ENCODE measurements at regions not wholly inside any gene's neighbourhood (a gene's known extent, or its start where the extent isn't known, plus 50 kb on each side); places are given as distances from the start of the nearest gene placed in this dataset.

DNA sequence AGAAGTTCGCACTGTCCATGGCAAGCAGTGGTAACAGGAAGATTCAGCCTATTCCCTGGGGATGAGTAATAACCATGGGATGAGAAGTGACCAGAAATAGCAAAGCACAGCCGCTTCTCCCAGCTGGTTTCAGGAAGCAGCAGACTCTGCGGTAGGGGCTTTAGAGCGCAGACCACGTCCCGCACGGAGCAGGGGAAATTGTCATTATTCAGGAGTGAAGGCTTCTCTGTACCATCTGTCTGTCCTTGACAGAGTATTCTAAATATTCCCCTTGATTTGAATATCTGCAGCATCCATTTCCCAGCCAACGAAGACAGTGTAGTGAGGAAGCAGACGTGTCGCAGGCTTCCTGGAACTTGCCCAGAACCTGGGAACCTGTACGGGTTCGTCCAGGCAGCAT, 159.6 kb downstream of the NXNL2 start:
- Histone ChIP-seq H3K27ac (ENCODE audit: low read depth, low read length) (no peak overlapping the region), H3K27me3 (ENCODE audit: control insufficient read depth, insufficient read depth, low read length) (no peaks in the 10 kb centered on the region), H3K4me1 (ENCODE audit: control insufficient read depth, insufficient read depth, low read length) (no peaks in the 10 kb centered on the region), H3K4me3 (ENCODE audit: low read depth, low read length) (no peak overlapping the region), H3K9me3 (ENCODE audit: control insufficient read depth, insufficient read depth, low read length) (peaks cover 13% of the 10 kb centered on the region), H3K36me3 (ENCODE audit: control insufficient read depth, insufficient read depth, low read length) (no peaks in the 10 kb centered on the region), H3K9ac (ENCODE audit: low read depth, low read length) (no peak overlapping the region)

GRCh38 chr9:88696501-88696900, 161.5 kb downstream of the NXNL2 start:
- Histone ChIP-seq H3K27ac (ENCODE audit: low read depth, low read length) (no peak overlapping the region), H3K27me3 (ENCODE audit: control insufficient read depth, insufficient read depth, low read length) (no peaks in the 10 kb centered on the region), H3K4me1 (ENCODE audit: control insufficient read depth, insufficient read depth, low read length) (no peaks in the 10 kb centered on the region), H3K36me3 (ENCODE audit: control insufficient read depth, insufficient read depth, low read length) (no peaks in the 10 kb centered on the region), H3K9ac (ENCODE audit: low read depth, low read length) (no peak overlapping the region), H3K4me3 (ENCODE audit: low read depth, low read length) (no peak overlapping the region), H3K9me3 (ENCODE audit: control insufficient read depth, insufficient read depth, low read length) (peaks cover 8% of the 10 kb centered on the region; the same call in 1 of the 2 replicates)

DNA sequence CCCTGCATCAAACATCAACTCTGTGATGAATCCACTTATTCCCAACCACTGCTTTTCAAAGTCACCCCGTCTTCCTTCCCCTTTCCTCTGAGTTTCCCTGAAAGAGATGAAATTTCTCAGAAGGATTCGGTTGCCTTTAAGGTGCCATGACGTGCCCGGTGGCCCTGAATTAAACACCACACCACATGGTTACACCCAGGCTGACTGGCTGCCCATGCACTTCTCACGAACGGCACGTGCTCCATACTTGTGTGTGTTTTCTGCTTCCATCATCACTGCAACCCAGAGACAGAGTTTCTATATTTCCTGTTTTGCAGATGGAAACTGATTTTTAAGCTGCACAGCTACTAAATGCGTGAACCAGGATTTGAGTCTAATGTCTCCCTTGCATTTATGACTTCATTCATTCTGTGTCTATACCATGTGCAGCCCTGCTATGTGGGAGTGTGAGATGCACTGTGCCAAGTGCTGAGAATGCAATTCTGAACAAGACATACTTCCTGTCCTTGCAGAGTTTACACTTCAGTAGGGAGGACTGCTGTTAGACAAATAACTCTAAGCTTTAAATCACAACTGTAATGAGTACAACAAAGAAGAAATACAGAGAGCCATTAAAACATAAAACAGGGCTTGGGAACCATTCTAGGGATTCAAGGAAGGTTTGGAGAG, 162.9 kb downstream of the NXNL2 start:
- Histone ChIP-seq H3K27me3 (ENCODE audit: control insufficient read depth, insufficient read depth, low read length) (no peaks in the 10 kb centered on the region), H3K4me3 (ENCODE audit: low read depth, low read length) (no peak overlapping the region), H3K9me3 (ENCODE audit: control insufficient read depth, insufficient read depth, low read length) (peaks cover 8% of the 10 kb centered on the region; the same call in 1 of the 2 replicates), H3K27ac (ENCODE audit: low read depth, low read length) (no peak overlapping the region), H3K4me1 (ENCODE audit: control insufficient read depth, insufficient read depth, low read length) (no peaks in the 10 kb centered on the region), H3K9ac (ENCODE audit: low read depth, low read length) (no peak overlapping the region), H3K36me3 (ENCODE audit: control insufficient read depth, insufficient read depth, low read length) (no peaks in the 10 kb centered on the region)

- no peak overlapping the region for H3K4me3 ChIP-seq (ENCODE audit: low read depth, low read length)
- H3K9ac ChIP-seq (ENCODE audit: low read depth, low read length) = no peak overlapping the region
- no peaks in the 10 kb centered on the region for H3K9me3 ChIP-seq (ENCODE audit: control insufficient read depth, insufficient read depth, low read length)
- H3K27ac ChIP-seq (ENCODE audit: low read depth, low read length) = no peak overlapping the region
- H3K36me3 ChIP-seq (ENCODE audit: control insufficient read depth, insufficient read depth, low read length) = no peaks in the 10 kb centered on the region
- no peaks in the 10 kb centered on the region for H3K4me1 ChIP-seq (ENCODE audit: control insufficient read depth, insufficient read depth, low read length)
- H3K27me3 ChIP-seq (ENCODE audit: control insufficient read depth, insufficient read depth, low read length) = no peaks in the 10 kb centered on the region
Observed at GRCh38 chr9:88702985-88703384, 168.0 kb downstream of the NXNL2 start.

DNA sequence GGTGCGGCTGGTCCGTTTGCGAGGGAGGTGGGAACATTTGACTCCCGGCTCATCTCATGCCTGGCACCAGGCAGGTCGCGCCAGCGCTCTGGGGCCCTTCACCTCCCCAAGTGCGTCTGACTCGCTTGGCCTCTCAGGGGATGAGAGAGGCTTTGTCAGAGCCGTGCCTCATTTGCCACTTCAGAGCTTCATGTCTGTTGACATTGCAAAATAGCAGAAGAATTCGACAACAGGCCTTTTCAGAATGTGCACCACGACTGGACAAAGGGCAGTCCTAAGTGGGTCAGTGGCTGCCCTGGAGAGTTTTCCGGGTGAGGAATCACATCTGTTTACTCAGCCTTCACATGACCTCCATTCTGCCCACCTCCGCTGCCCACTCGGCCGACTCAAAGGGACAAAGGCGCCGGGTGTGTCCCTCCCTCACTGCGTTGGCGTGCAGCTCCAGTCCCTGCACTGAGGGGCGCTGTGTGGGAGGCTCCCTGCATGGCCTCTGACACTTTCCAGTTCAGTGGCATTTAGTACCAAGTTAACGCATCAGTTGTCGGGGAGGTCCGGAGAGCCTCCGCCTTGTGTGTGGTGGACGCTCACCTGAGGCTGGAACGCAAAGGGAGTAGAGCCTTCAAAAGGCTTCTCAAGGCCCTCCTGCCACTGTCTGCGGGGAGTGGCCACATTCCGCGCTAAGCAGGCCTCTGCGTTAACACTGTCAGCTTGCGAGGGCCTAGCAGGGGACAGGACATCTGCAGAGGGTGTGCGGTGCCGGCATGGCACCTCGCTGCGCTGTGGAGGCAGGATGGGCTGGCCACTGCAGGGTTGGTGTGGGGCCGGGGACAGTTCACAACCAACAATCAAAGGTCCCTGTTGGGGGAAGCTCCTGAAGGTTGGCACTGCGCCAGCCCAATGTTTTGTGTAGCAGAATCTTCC, 171.5 kb downstream of the NXNL2 start:
- no peak overlapping the region for H3K27ac ChIP-seq (ENCODE audit: low read depth, low read length)
- H3K9me3 ChIP-seq (ENCODE audit: control insufficient read depth, insufficient read depth, low read length) = no peaks in the 10 kb centered on the region
- H3K27me3 ChIP-seq (ENCODE audit: control insufficient read depth, insufficient read depth, low read length) = no peaks in the 10 kb centered on the region
- H3K4me1 ChIP-seq (ENCODE audit: control insufficient read depth, insufficient read depth, low read length) = no peaks in the 10 kb centered on the region
- H3K4me3 ChIP-seq (ENCODE audit: low read depth, low read length) = no peak overlapping the region
- H3K36me3 ChIP-seq (ENCODE audit: control insufficient read depth, insufficient read depth, low read length) = no peaks in the 10 kb centered on the region
- H3K9ac ChIP-seq (ENCODE audit: low read depth, low read length) = no peak overlapping the region

GRCh38 chr9:88710449-88710848, 175.5 kb downstream of the NXNL2 start:
- H3K27me3 ChIP-seq (ENCODE audit: control insufficient read depth, insufficient read depth, low read length) = no peaks in the 10 kb centered on the region
- H3K36me3 ChIP-seq (ENCODE audit: control insufficient read depth, insufficient read depth, low read length) = no peaks in the 10 kb centered on the region
- H3K9me3 ChIP-seq (ENCODE audit: control insufficient read depth, insufficient read depth, low read length) = no peaks in the 10 kb centered on the region
- H3K27ac ChIP-seq (ENCODE audit: low read depth, low read length) = no peak overlapping the region
- H3K9ac ChIP-seq (ENCODE audit: low read depth, low read length) = no peak overlapping the region
- H3K4me3 ChIP-seq (ENCODE audit: low read depth, low read length) = no peak overlapping the region
- no peaks in the 10 kb centered on the region for H3K4me1 ChIP-seq (ENCODE audit: control insufficient read depth, insufficient read depth, low read length)

- Histone ChIP-seq H3K4me3 (ENCODE audit: low read depth, low read length) (no peak overlapping the region), H3K9ac (ENCODE audit: low read depth, low read length) (no peak overlapping the region), H3K36me3 (ENCODE audit: control insufficient read depth, insufficient read depth, low read length) (no peaks in the 10 kb centered on the region), H3K4me1 (ENCODE audit: control insufficient read depth, insufficient read depth, low read length) (no peaks in the 10 kb centered on the region), H3K9me3 (ENCODE audit: control insufficient read depth, insufficient read depth, low read length) (no peaks in the 10 kb centered on the region), H3K27me3 (ENCODE audit: control insufficient read depth, insufficient read depth, low read length) (no peaks in the 10 kb centered on the region), H3K27ac (ENCODE audit: low read depth, low read length) (no peak overlapping the region)
Observed at GRCh38 chr9:88711719-88712118, 176.7 kb downstream of the NXNL2 start.

DNA sequence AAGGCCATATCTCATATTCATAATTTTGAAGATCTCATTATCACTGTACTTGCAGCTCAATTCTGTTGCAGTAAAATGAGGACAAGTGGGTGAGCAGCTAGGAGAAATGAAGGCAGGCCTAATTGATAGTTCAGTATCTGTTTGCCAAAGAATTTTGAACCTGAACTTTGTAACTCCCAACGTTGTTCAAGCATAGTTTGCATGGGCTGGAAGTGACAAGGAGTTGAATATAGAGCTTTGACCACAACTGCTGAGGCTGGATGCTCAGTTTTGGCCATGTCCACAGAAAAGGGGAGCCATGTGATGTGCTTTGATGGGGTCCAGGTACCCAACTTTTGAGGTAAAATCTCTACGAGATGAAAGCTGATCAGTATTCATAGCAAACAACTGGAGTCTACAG, 177.5 kb downstream of the NXNL2 start:
- Histone ChIP-seq H3K36me3 (ENCODE audit: control insufficient read depth, insufficient read depth, low read length) (no peaks in the 10 kb centered on the region), H3K27ac (ENCODE audit: low read depth, low read length) (no peak overlapping the region)

DNA sequence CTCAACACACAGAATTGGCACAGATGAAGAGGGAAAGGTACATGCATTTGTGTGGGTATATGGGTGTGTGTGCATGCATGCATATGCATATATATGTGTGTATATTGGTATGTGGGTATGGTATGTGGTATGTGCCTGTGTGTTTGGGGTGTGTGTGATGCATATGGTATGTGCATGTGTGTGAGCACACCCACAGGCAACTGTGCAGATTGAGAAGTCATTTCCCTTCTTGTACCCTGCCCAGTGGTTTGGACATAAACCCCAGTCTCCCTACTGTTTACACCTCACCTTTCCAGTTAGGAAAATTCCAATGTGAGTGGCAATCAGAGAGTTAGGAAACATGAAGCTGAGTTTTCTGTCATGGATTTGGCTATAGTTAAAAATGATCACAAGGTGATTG, 178.0 kb downstream of the NXNL2 start:
- H3K27me3 ChIP-seq (ENCODE audit: control insufficient read depth, insufficient read depth, low read length) = no peaks in the 10 kb centered on the region
- H3K27ac ChIP-seq (ENCODE audit: low read depth, low read length) = no peak overlapping the region
- H3K9me3 ChIP-seq (ENCODE audit: control insufficient read depth, insufficient read depth, low read length) = no peaks in the 10 kb centered on the region
- no peak overlapping the region for H3K4me3 ChIP-seq (ENCODE audit: low read depth, low read length)
- no peaks in the 10 kb centered on the region for H3K4me1 ChIP-seq (ENCODE audit: control insufficient read depth, insufficient read depth, low read length)
- H3K36me3 ChIP-seq (ENCODE audit: control insufficient read depth, insufficient read depth, low read length) = no peaks in the 10 kb centered on the region
- H3K9ac ChIP-seq (ENCODE audit: low read depth, low read length) = no peak overlapping the region

More for the DNA sequence above, 177.5 kb downstream of the NXNL2 start:
- H3K4me1 ChIP-seq (ENCODE audit: control insufficient read depth, insufficient read depth, low read length) = no peaks in the 10 kb centered on the region
- H3K9ac ChIP-seq (ENCODE audit: low read depth, low read length) = no peak overlapping the region
- H3K27me3 ChIP-seq (ENCODE audit: control insufficient read depth, insufficient read depth, low read length) = no peaks in the 10 kb centered on the region
- H3K9me3 ChIP-seq (ENCODE audit: control insufficient read depth, insufficient read depth, low read length) = no peaks in the 10 kb centered on the region
- no peak overlapping the region for H3K4me3 ChIP-seq (ENCODE audit: low read depth, low read length)

DNA sequence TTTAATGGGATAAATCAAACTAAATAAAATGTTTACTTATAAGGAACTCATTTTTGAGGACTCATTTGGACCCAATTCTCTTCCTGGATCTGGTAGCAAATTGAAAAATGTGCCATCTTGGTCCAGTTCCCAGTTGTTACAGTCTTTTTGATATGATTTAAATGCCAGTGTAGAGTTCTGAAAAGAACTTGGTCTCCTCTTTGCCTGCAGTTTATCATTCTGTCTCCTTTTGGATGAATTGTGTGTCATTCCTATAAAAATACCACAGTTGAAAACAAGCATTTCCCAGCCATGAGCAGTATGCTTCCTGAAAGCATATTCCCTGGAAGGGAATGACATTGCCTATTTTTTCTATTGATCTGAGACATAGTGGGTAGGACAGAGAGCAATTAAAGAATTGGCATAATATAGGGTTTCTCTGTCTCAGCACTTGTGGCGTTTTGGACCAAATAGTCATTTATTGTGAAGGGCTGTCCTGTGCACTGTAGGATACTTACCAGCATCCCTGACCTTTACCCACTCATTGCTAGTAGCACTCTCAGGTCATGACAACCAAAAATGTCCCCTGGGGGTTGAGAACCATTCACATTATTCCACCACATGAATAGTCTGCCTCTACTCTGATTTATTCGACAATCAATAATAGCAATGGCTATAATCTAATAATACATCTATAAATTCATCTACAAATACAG, 181.8 kb downstream of the NXNL2 start:
- no peaks in the 10 kb centered on the region for H3K4me1 ChIP-seq (ENCODE audit: control insufficient read depth, insufficient read depth, low read length)
- no peaks in the 10 kb centered on the region for H3K36me3 ChIP-seq (ENCODE audit: control insufficient read depth, insufficient read depth, low read length)
- H3K27ac ChIP-seq (ENCODE audit: low read depth, low read length) = no peak overlapping the region
- H3K9ac ChIP-seq (ENCODE audit: low read depth, low read length) = no peak overlapping the region
- H3K4me3 ChIP-seq (ENCODE audit: low read depth, low read length) = no peak overlapping the region
- H3K27me3 ChIP-seq (ENCODE audit: control insufficient read depth, insufficient read depth, low read length) = no peaks in the 10 kb centered on the region
- no peaks in the 10 kb centered on the region for H3K9me3 ChIP-seq (ENCODE audit: control insufficient read depth, insufficient read depth, low read length)

DNA sequence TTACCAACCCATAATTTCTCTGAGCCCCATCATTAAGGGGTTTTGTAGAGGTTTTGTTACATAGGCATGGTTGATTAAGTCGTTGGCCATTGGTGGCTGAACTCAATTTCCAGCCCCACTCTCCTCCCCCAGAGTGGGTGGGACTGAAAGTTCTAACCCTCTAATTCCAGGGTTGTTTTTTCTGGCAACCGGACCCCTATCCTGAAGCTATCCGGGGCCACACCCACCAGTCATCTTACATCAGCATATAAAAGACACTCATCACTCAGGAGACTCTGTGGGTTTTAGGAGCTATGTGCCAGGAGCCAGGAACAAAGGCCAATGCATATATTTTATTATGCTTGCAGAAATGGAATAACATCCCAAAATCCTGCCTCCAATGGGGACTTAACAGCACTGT, 186.0 kb downstream of the NXNL2 start:
- H3K36me3 ChIP-seq (ENCODE audit: control insufficient read depth, insufficient read depth, low read length) = no peaks in the 10 kb centered on the region
- no peak overlapping the region for H3K4me3 ChIP-seq (ENCODE audit: low read depth, low read length)
- no peak overlapping the region for H3K9ac ChIP-seq (ENCODE audit: low read depth, low read length)
- no peaks in the 10 kb centered on the region for H3K9me3 ChIP-seq (ENCODE audit: control insufficient read depth, insufficient read depth, low read length)
- H3K27ac ChIP-seq (ENCODE audit: low read depth, low read length) = no peak overlapping the region
- H3K4me1 ChIP-seq (ENCODE audit: control insufficient read depth, insufficient read depth, low read length) = peaks cover 8% of the 10 kb centered on the region
- H3K27me3 ChIP-seq (ENCODE audit: control insufficient read depth, insufficient read depth, low read length) = no peaks in the 10 kb centered on the region
